HEK293T (cell line): ENCODE measurements at regions not wholly inside any gene's neighbourhood (a gene's known extent, or its start where the extent isn't known, plus 50 kb on each side); places are given as distances from the start of the nearest gene placed in this dataset.
"Not testable (repeated sequence)": the region's sequence is repeated elsewhere in the genome, so short reads cannot be mapped to it uniquely, and the experiment has no call there.

Source experiments
- ARNT ChIP-seq: fragments of 450-650 bp; IDR thresholded peaks from 2 replicates; pipeline ENCODE4 v1.6.1; 2017; ENCODE audit warnings: mild to moderate bottlenecking
- BHLHE40 ChIP-seq: fragments of 450-650 bp; IDR thresholded peaks from 2 replicates; pipeline ENCODE4 v1.6.1; 2016; ENCODE audit warnings: mild to moderate bottlenecking, moderate library complexity, borderline replicate concordance
- FOXA1 ChIP-seq: fragments of 450-650 bp; IDR thresholded peaks from 2 replicates; pipeline ENCODE4 v1.6.1; 2016; ENCODE audit warnings: mild to moderate bottlenecking
- FOXK2 ChIP-seq: fragments of 450-650 bp; IDR thresholded peaks from 2 replicates; pipeline ENCODE4 v1.6.1; 2016; ENCODE audit warnings: mild to moderate bottlenecking
- FOXM1 ChIP-seq: fragments of 450-650 bp; IDR thresholded peaks from 2 replicates; pipeline ENCODE4 v1.6.1; 2017; ENCODE audit warnings: mild to moderate bottlenecking, borderline replicate concordance
- LEF1 ChIP-seq: fragments of 450-650 bp; IDR thresholded peaks from 2 replicates; pipeline ENCODE4 v1.6.1; 2017; ENCODE audit warnings: mild to moderate bottlenecking, borderline replicate concordance
- SP1 ChIP-seq: fragments of 450-650 bp; IDR thresholded peaks from 2 replicates; pipeline ENCODE4 v1.6.1; 2017
- SUZ12 ChIP-seq: fragments of 450-650 bp; IDR thresholded peaks from 2 replicates; pipeline ENCODE4 v1.6.1; 2016; ENCODE audit warnings: mild to moderate bottlenecking
- TARDBP ChIP-seq: fragments of 450-650 bp; IDR thresholded peaks from 2 replicates; pipeline ENCODE4 v1.6.1; 2016
- ZNF384 ChIP-seq: fragments of 450-650 bp; IDR thresholded peaks from 2 replicates; pipeline ENCODE4 v1.6.1; 2016

DNA sequence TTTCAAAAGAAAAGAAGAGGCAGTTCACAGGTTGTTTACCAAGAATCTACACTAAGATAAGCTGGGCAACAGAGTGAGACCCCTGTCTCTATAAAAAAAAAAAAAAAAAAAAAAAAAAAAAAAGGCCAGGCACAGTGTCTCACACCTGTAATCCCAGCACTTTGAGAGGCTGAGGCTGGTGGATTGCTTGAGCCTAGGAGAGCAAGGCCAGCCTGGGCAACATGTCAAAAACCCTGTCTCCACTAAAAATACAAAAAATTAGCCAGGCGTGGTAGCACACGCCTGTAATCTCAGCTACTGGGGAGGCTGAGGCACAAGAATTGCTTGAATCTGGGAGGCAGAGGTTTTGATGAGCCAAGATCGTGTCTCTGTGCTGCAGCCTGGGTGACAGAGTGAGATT lies 147.6 kb downstream of the NECTIN1 start:
- TF ChIP-seq BHLHE40, SUZ12, SP1, ZNF384, FOXM1, FOXA1, ARNT, TARDBP, LEF1, FOXK2: not testable (repeated sequence)
